Fibroblast of lung (primary cell): ENCODE measurements at regions not wholly inside any gene's neighbourhood (a gene's known extent, or its start where the extent isn't known, plus 50 kb on each side); places are given as distances from the start of the nearest gene placed in this dataset.
"Not testable (repeated sequence)": the region's sequence is repeated elsewhere in the genome, so short reads cannot be mapped to it uniquely, and the experiment has no call there.

Source experiments
- DNase-seq, 2 donors: peaks; one replicate each; pipeline versions ENCODE4 v3.0.0 to v3.0.0-alpha.2; 2010; ENCODE audit warnings: low read depth in 2 of 2
- H2AFZ ChIP-seq: 2 replicates; pipeline ENCODE4 v1.5.1; 2012; ENCODE audit warnings: low read length, control low read depth, inconsistent platforms
- H3K27ac ChIP-seq: 2 replicates; pipeline ENCODE4 v1.5.1; 2011; ENCODE audit warnings: low read length, control low read depth; ENCODE audit not compliant: insufficient read depth
- H3K27me3 ChIP-seq: 2 replicates; pipeline ENCODE4 v1.5.1; 2011; ENCODE audit warnings: mild to moderate bottlenecking, low read length; ENCODE audit not compliant: control insufficient read depth, insufficient read depth
- H3K36me3 ChIP-seq: 2 replicates; pipeline ENCODE4 v1.5.1; 2011; ENCODE audit warnings: low read length; ENCODE audit not compliant: control insufficient read depth, insufficient read depth
- H3K4me1 ChIP-seq: 2 replicates; pipeline ENCODE4 v1.5.1; 2011; ENCODE audit warnings: low read length; ENCODE audit not compliant: control insufficient read depth, insufficient read depth; ENCODE audit errors: extremely low read depth
- H3K4me2 ChIP-seq: 2 replicates; pipeline ENCODE4 v1.5.1; 2011; ENCODE audit warnings: low read length, control low read depth; ENCODE audit not compliant: insufficient read depth; ENCODE audit errors: extremely low read depth
- H3K4me3 ChIP-seq, 4 experiments: fragments of 200-600 bp in 1 of 4; sonication (generic) in 1 of 4; replicated peaks in 1 of 4; 2 replicates each; pipeline ENCODE4 v1.5.1; 2011 to 2016; ENCODE audit warnings: low read length in 4 of 4, low read depth in 3 of 4, mild to moderate bottlenecking in 3 of 4, control low read depth in 2 of 4, inconsistent platforms in 1 of 4, mixed read lengths in 1 of 4; ENCODE audit not compliant: insufficient read depth in 1 of 4; ENCODE audit errors: control extremely low read depth in 1 of 4
- H3K79me2 ChIP-seq: 2 replicates; pipeline ENCODE4 v1.5.1; 2012; ENCODE audit warnings: mild to moderate bottlenecking, low read length, inconsistent platforms; ENCODE audit not compliant: control insufficient read depth, insufficient read depth
- H3K9ac ChIP-seq: 2 replicates; pipeline ENCODE4 v1.5.1; 2011; ENCODE audit warnings: mild to moderate bottlenecking, low read length, control low read depth; ENCODE audit not compliant: insufficient read depth
- H3K9me3 ChIP-seq: 2 replicates; pipeline ENCODE4 v1.5.1; 2012; ENCODE audit warnings: low read depth, low read length; ENCODE audit not compliant: control insufficient read depth, insufficient read depth
- H4K20me1 ChIP-seq: 2 replicates; pipeline ENCODE4 v1.5.1; 2011; ENCODE audit warnings: low read length; ENCODE audit not compliant: control insufficient read depth, insufficient read depth; ENCODE audit errors: extremely low read depth
- CTCF ChIP-seq, 2 donors: IDR thresholded peaks in 1 of 2; conservative IDR thresholded peaks in 1 of 2; 1 replicate in 1 of 2; 2 replicates in 1 of 2; pipeline ENCODE4 v1.5.1; 2011 to 2012; ENCODE audit warnings: low read length in 2 of 2, control low read depth in 1 of 2, inconsistent platforms in 1 of 2, low read depth in 1 of 2, mild to moderate bottlenecking in 1 of 2
- EZH2 ChIP-seq: IDR thresholded peaks from 2 replicates; pipeline ENCODE4 v1.5.1; 2012; ENCODE audit warnings: low read length, control low read depth, mild to moderate bottlenecking; ENCODE audit errors: missing control alignments

- no peak for DNase-seq
- Histone ChIP-seq H3K4me2 (no peak overlapping the region), H3K79me2 (no peaks in the 10 kb centered on the region), H3K27ac (no peak overlapping the region), H3K4me3 (no peak overlapping the region), H3K4me1 (no peaks in the 10 kb centered on the region), H3K9me3 (no peaks in the 10 kb centered on the region), H3K36me3 (no peaks in the 10 kb centered on the region), H4K20me1 (no peaks in the 10 kb centered on the region), H3K9ac (no peak overlapping the region), H2AFZ (no peak overlapping the region), H3K27me3 (no peaks in the 10 kb centered on the region)
- TF ChIP-seq CTCF (conservative IDR thresholded peaks at IDR 0.05 in 1 of 2, IDR thresholded peaks at IDR 0.05 in 1 of 2; ENCODE audit: low read depth in 1 of 2, low read length in 2 of 2) (no peak), EZH2 (no peak)
These were observed 399.8 kb upstream of the SOX5 start for GRCh38 chr12:24349051-24349799.

- not testable (repeated sequence) for H3K4me3 ChIP-seq, DNase-seq, H3K36me3 ChIP-seq, H4K20me1 ChIP-seq, H3K9ac ChIP-seq, H3K79me2 ChIP-seq, H3K9me3 ChIP-seq, H3K27me3 ChIP-seq, H3K27ac ChIP-seq, H2AFZ ChIP-seq, H3K4me1 ChIP-seq, H3K4me2 ChIP-seq
These were observed 398.7 kb upstream of the SOX5 start for GRCh38 chr12:24348180-24348579.

- no peaks in the 10 kb centered on the region for H3K79me2 ChIP-seq
- no peaks in the 10 kb centered on the region for H3K4me1 ChIP-seq
- H3K9me3 ChIP-seq: no peaks in the 10 kb centered on the region
- H3K36me3 ChIP-seq: no peaks in the 10 kb centered on the region
- H3K27ac ChIP-seq: no peak overlapping the region
- no peak overlapping the region for H3K4me2 ChIP-seq
- no peak overlapping the region for H3K4me3 ChIP-seq
- no peak overlapping the region for H3K9ac ChIP-seq
- peaks cover 2% of the 10 kb centered on the region for H4K20me1 ChIP-seq
- no peak for DNase-seq
- no peak overlapping the region for H2AFZ ChIP-seq
- H3K27me3 ChIP-seq: no peaks in the 10 kb centered on the region
- TF ChIP-seq EZH2 (no peak), CTCF (conservative IDR thresholded peaks at IDR 0.05 in 1 of 2, IDR thresholded peaks at IDR 0.05 in 1 of 2; ENCODE audit: low read depth in 1 of 2, low read length in 2 of 2) (no peak)
These were observed 378.8 kb upstream of the SOX5 start for GRCh38 chr12:24328261-24328660.
